Osteocyte (in vitro differentiated cells): ENCODE measurements at regions not wholly inside any gene's neighbourhood (a gene's known extent, or its start where the extent isn't known, plus 50 kb on each side); places are given as distances from the start of the nearest gene placed in this dataset.

Experiments used
- DNase-seq: peaks from one replicate; pipeline ENCODE4 v3.0.0; 2021; ENCODE audit warnings: mixed read lengths; ENCODE audit not compliant: unreplicated experiment; ENCODE audit errors: extremely low spot score
- H3K27ac Mint-ChIP-seq: one replicate; pipeline ENCODE4 v1.8.0; 2021; ENCODE audit warnings: mild to moderate bottlenecking, mixed read lengths; ENCODE audit not compliant: unreplicated experiment
- H3K27me3 Mint-ChIP-seq: one replicate; pipeline ENCODE4 v1.8.0; 2021; ENCODE audit warnings: mixed read lengths; ENCODE audit not compliant: unreplicated experiment
- H3K36me3 Mint-ChIP-seq: one replicate; pipeline ENCODE4 v1.8.0; 2021; ENCODE audit warnings: mixed read lengths; ENCODE audit not compliant: unreplicated experiment
- H3K4me1 Mint-ChIP-seq: one replicate; pipeline ENCODE4 v1.8.0; 2021; ENCODE audit warnings: mixed read lengths; ENCODE audit not compliant: unreplicated experiment
- H3K4me3 Mint-ChIP-seq: one replicate; pipeline ENCODE4 v1.8.0; 2021; ENCODE audit warnings: mild to moderate bottlenecking, moderate library complexity, mixed read lengths; ENCODE audit not compliant: unreplicated experiment
- H3K9me3 Mint-ChIP-seq: one replicate; pipeline ENCODE4 v1.8.0; 2021; ENCODE audit warnings: mixed read lengths; ENCODE audit not compliant: unreplicated experiment
- CTCF ChIP-seq: fragments of 200-600 bp; sonication (generic); IDR thresholded peaks from 2 replicates; pipeline ENCODE4 v1.5.0; 2021; ENCODE audit warnings: antibody characterized with exemption, mild to moderate bottlenecking, moderate library complexity

GRCh38 chr6:138695193-138695592 is 78.4 kb upstream of the CCDC28A start:
- Mint-ChIP-seq H3K27me3 (no peaks in the 10 kb centered on the region), H3K4me1 (peaks cover 13% of the 10 kb centered on the region), H3K27ac (no peak overlapping the region), H3K4me3 (no peak overlapping the region), H3K9me3 (no peaks in the 10 kb centered on the region), H3K36me3 (no peaks in the 10 kb centered on the region)
- TF ChIP-seq CTCF: no peak
- no peak for DNase-seq

- Mint-ChIP-seq H3K9me3 (peaks cover 16% of the 10 kb centered on the region), H3K27me3 (peaks cover 28% of the 10 kb centered on the region), H3K4me1 (peaks cover 10% of the 10 kb centered on the region), H3K36me3 (peaks cover 6% of the 10 kb centered on the region), H3K4me3 (no peak overlapping the region), H3K27ac (no peak overlapping the region)
- no peak for DNase-seq
- TF ChIP-seq CTCF: no peak
Observed at GRCh38 chr6:138714493-138714892, 59.1 kb upstream of the CCDC28A start.

- no peak for DNase-seq
- no peak overlapping the region for H3K27ac Mint-ChIP-seq
- peaks cover 14% of the 10 kb centered on the region for H3K4me1 Mint-ChIP-seq
- H3K36me3 Mint-ChIP-seq: peaks cover 6% of the 10 kb centered on the region
- peaks cover 13% of the 10 kb centered on the region for H3K27me3 Mint-ChIP-seq
- H3K4me3 Mint-ChIP-seq: no peak overlapping the region
- peaks cover 16% of the 10 kb centered on the region for H3K9me3 Mint-ChIP-seq
- TF ChIP-seq CTCF: no peak
Observed at GRCh38 chr6:138716013-138716412, 57.6 kb upstream of the CCDC28A start.

GRCh38 chr6:138716971-138717665 is 56.5 kb upstream of the CCDC28A start:
- H3K4me1 Mint-ChIP-seq: peaks cover 14% of the 10 kb centered on the region
- DNase-seq: no peak
- peaks cover 10% of the 10 kb centered on the region for H3K27me3 Mint-ChIP-seq
- no peak overlapping the region for H3K27ac Mint-ChIP-seq
- peaks cover 3% of the 10 kb centered on the region for H3K36me3 Mint-ChIP-seq
- peaks cover 16% of the 10 kb centered on the region for H3K9me3 Mint-ChIP-seq
- H3K4me3 Mint-ChIP-seq: no peak overlapping the region
- TF ChIP-seq CTCF: no peak

- H3K9me3 Mint-ChIP-seq: peaks cover 5% of the 10 kb centered on the region
- H3K4me3 Mint-ChIP-seq: no peak overlapping the region
- peak overlapping the region; percentile 61 for H3K27ac Mint-ChIP-seq
- H3K4me1 Mint-ChIP-seq: peaks cover 30% of the 10 kb centered on the region
- no peak for TF ChIP-seq CTCF
- H3K36me3 Mint-ChIP-seq: peaks cover 3% of the 10 kb centered on the region
- DNase-seq: no peak
- peaks cover 10% of the 10 kb centered on the region for H3K27me3 Mint-ChIP-seq
Observed at GRCh38 chr6:138719011-138719635, 54.4 kb upstream of the CCDC28A start.
